HEK293 (cell line): ENCODE measurements at regions not wholly inside any gene's neighbourhood (a gene's known extent, or its start where the extent isn't known, plus 50 kb on each side); places are given as distances from the start of the nearest gene placed in this dataset.

ENCODE experiments used
- GFI1B ChIP-seq: fragments of 450-650 bp; formaldehyde crosslinking; IDR thresholded peaks from 2 replicates; pipeline ENCODE4 v1.5.1; 2016; ENCODE audit warnings: missing biosample characterization, missing genetic modification characterization
- GLIS1 ChIP-seq: fragments of 450-650 bp; formaldehyde crosslinking; IDR thresholded peaks from 2 replicates; pipeline ENCODE4 v1.5.1; 2016; ENCODE audit warnings: missing biosample characterization, missing genetic modification characterization
- HOXA7 ChIP-seq: sonication (generic); formaldehyde crosslinking; IDR thresholded peaks from 2 replicates; pipeline ENCODE4 v1.8.1; 2022; ENCODE audit warnings: missing genetic modification reagents, borderline replicate concordance
- SP3 ChIP-seq: fragments of 450-650 bp; formaldehyde crosslinking; IDR thresholded peaks from 2 replicates; pipeline ENCODE4 v1.5.1; 2016; ENCODE audit warnings: missing biosample characterization, missing genetic modification characterization
- ZEB2 ChIP-seq: fragments of 450-650 bp; formaldehyde crosslinking; IDR thresholded peaks from 2 replicates; pipeline ENCODE4 v1.5.1; 2016; ENCODE audit warnings: missing biosample characterization, missing genetic modification characterization
- ZNF138 ChIP-seq: fragments of 450-650 bp; formaldehyde crosslinking; IDR thresholded peaks from 2 replicates; pipeline ENCODE4 v1.5.1; 2016; ENCODE audit warnings: missing biosample characterization, missing genetic modification characterization, borderline replicate concordance
- ZNF16 ChIP-seq: fragments of 450-650 bp; formaldehyde crosslinking; IDR thresholded peaks from 2 replicates; pipeline ENCODE4 v1.5.1; 2016; ENCODE audit warnings: low read depth, missing biosample characterization, missing genetic modification characterization
- ZNF184 ChIP-seq: fragments of 450-650 bp; IDR thresholded peaks from 2 replicates; pipeline ENCODE4 v1.5.1; 2018; ENCODE audit warnings: missing biosample characterization, mild to moderate bottlenecking, missing genetic modification characterization
- ZNF292 ChIP-seq: fragments of 450-650 bp; formaldehyde crosslinking; IDR thresholded peaks from 2 replicates; pipeline ENCODE4 v1.5.1; 2016; ENCODE audit warnings: low read depth, missing biosample characterization, missing genetic modification characterization, borderline replicate concordance
- ZNF416 ChIP-seq: fragments of 450-650 bp; formaldehyde crosslinking; IDR thresholded peaks from 2 replicates; pipeline ENCODE4 v1.5.1; 2016; ENCODE audit warnings: missing biosample characterization, missing genetic modification characterization
- ZNF426 ChIP-seq: fragments of 450-650 bp; formaldehyde crosslinking; IDR thresholded peaks from 2 replicates; pipeline ENCODE4 v1.5.1; 2017; ENCODE audit warnings: missing biosample characterization, missing genetic modification characterization, mild to moderate bottlenecking, inconsistent platforms, moderate library complexity
- ZNF473 ChIP-seq: fragments of 450-650 bp; formaldehyde crosslinking; IDR thresholded peaks from 2 replicates; pipeline ENCODE4 v1.5.1; 2017; ENCODE audit warnings: missing biosample characterization, missing genetic modification characterization
- ZNF48 ChIP-seq: fragments of 450-650 bp; formaldehyde crosslinking; IDR thresholded peaks from 2 replicates; pipeline ENCODE4 v1.5.1; 2016; ENCODE audit warnings: missing biosample characterization, missing genetic modification characterization
- ZNF514 ChIP-seq: fragments of 450-650 bp; formaldehyde crosslinking; IDR thresholded peaks from 2 replicates; pipeline ENCODE4 v1.5.1; 2016; ENCODE audit warnings: missing biosample characterization, missing genetic modification characterization
- ZNF555 ChIP-seq: fragments of 450-650 bp; formaldehyde crosslinking; conservative IDR thresholded peaks from 2 replicates; pipeline ENCODE4 v1.5.1; 2017; ENCODE audit warnings: missing biosample characterization, mild to moderate bottlenecking, missing genetic modification characterization, inconsistent platforms
- ZNF558 ChIP-seq: fragments of 450-650 bp; formaldehyde crosslinking; IDR thresholded peaks from 2 replicates; pipeline ENCODE4 v1.5.1; 2016; ENCODE audit warnings: missing biosample characterization, missing genetic modification characterization
- ZNF654 ChIP-seq: fragments of 450-650 bp; formaldehyde crosslinking; IDR thresholded peaks from 2 replicates; pipeline ENCODE4 v1.5.1; 2016; ENCODE audit warnings: low read depth, missing biosample characterization, missing genetic modification characterization
- ZNF776 ChIP-seq: fragments of 450-650 bp; formaldehyde crosslinking; IDR thresholded peaks from 2 replicates; pipeline ENCODE4 v1.5.0; 2017; ENCODE audit warnings: missing biosample characterization, missing genetic modification characterization, borderline replicate concordance
- ZNF791 ChIP-seq: fragments of 450-650 bp; formaldehyde crosslinking; IDR thresholded peaks from 2 replicates; pipeline ENCODE4 v1.5.1; 2016; ENCODE audit warnings: missing biosample characterization, missing genetic modification characterization
- ZSCAN16 ChIP-seq: fragments of 450-650 bp; formaldehyde crosslinking; IDR thresholded peaks from 2 replicates; pipeline ENCODE4 v1.5.1; 2016; ENCODE audit warnings: missing biosample characterization, missing genetic modification characterization
- TF ChIP-seq, protein P1 (sequence below): fragments of 450-650 bp; formaldehyde crosslinking; IDR thresholded peaks from 2 replicates; pipeline ENCODE4 v1.5.1; 2016; ENCODE audit warnings: missing biosample characterization, missing genetic modification characterization, borderline replicate concordance
- TF ChIP-seq, protein P2 (sequence below): fragments of 450-650 bp; formaldehyde crosslinking; IDR thresholded peaks from 2 replicates; pipeline ENCODE4 v1.5.1; 2017; ENCODE audit warnings: missing biosample characterization, missing genetic modification characterization
- TF ChIP-seq, protein P3 (sequence below): fragments of 450-650 bp; IDR thresholded peaks from 2 replicates; pipeline ENCODE4 v1.5.1; 2018; ENCODE audit warnings: missing biosample characterization, missing genetic modification characterization

DNA sequence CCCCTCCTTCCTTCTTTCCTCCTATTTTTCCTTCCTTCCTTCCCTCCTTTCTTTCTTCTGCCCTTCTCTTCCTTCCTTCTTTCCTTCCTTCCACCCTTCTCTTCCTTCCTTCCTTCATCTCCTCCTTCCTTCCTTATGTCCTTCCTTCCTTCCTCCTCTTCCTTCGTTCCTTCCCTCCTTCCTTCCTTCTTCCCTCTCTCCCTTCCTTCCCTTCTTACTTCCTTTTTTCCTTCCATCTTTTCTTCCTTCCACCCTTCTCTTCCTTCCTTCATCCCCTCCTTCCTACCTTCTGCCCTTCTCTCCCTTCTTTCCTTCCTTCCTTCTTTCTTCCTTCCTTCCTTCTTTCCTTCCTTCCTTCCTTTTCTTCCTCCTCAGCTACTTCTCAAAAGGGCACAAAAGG, 287.3 kb upstream of the ZNF507 start (continued):
- TF ChIP-seq SP3 (tag by site-specific recombination) (no peak), ZNF654 (tag by site-specific recombination) (no peak), ZNF138 (tag by site-specific recombination) (no peak), ZNF558 (tag by site-specific recombination) (no peak), GFI1B (tag by site-specific recombination) (no peak), ZNF473 (peak; percentile 94), GLIS1 (no peak), ZNF426 (tag by site-specific recombination) (no peak), ZNF16 (tag by site-specific recombination) (no peak), ZNF184 (tag by site-specific recombination) (no peak), ZEB2 (no peak), ZNF776 (tag by site-specific recombination) (peak; percentile 69; the same call in 1 of the 2 replicates), ZNF48 (tag by site-specific recombination) (no peak), ZNF555 (no peak), HOXA7 (CRISPR knock-in tag) (no peak), ZSCAN16 (tag by site-specific recombination) (no peak), ZNF791 (peak; percentile 80; the same call in 1 of the 2 replicates), ZNF514 (tag by site-specific recombination) (no peak), ZNF292 (tag by site-specific recombination) (no peak), ZNF416 (tag by site-specific recombination) (no peak)
- TF ChIP-seq, protein P1, sequence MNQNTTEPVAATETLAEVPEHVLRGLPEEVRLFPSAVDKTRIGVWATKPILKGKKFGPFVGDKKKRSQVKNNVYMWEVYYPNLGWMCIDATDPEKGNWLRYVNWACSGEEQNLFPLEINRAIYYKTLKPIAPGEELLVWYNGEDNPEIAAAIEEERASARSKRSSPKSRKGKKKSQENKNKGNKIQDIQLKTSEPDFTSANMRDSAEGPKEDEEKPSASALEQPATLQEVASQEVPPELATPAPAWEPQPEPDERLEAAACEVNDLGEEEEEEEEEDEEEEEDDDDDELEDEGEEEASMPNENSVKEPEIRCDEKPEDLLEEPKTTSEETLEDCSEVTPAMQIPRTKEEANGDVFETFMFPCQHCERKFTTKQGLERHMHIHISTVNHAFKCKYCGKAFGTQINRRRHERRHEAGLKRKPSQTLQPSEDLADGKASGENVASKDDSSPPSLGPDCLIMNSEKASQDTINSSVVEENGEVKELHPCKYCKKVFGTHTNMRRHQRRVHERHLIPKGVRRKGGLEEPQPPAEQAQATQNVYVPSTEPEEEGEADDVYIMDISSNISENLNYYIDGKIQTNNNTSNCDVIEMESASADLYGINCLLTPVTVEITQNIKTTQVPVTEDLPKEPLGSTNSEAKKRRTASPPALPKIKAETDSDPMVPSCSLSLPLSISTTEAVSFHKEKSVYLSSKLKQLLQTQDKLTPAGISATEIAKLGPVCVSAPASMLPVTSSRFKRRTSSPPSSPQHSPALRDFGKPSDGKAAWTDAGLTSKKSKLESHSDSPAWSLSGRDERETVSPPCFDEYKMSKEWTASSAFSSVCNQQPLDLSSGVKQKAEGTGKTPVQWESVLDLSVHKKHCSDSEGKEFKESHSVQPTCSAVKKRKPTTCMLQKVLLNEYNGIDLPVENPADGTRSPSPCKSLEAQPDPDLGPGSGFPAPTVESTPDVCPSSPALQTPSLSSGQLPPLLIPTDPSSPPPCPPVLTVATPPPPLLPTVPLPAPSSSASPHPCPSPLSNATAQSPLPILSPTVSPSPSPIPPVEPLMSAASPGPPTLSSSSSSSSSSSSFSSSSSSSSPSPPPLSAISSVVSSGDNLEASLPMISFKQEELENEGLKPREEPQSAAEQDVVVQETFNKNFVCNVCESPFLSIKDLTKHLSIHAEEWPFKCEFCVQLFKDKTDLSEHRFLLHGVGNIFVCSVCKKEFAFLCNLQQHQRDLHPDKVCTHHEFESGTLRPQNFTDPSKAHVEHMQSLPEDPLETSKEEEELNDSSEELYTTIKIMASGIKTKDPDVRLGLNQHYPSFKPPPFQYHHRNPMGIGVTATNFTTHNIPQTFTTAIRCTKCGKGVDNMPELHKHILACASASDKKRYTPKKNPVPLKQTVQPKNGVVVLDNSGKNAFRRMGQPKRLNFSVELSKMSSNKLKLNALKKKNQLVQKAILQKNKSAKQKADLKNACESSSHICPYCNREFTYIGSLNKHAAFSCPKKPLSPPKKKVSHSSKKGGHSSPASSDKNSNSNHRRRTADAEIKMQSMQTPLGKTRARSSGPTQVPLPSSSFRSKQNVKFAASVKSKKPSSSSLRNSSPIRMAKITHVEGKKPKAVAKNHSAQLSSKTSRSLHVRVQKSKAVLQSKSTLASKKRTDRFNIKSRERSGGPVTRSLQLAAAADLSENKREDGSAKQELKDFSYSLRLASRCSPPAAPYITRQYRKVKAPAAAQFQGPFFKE = 0 out of 2 replicates have a peak, but pooled peaks have one; percentile 19
- TF ChIP-seq, protein P2, sequence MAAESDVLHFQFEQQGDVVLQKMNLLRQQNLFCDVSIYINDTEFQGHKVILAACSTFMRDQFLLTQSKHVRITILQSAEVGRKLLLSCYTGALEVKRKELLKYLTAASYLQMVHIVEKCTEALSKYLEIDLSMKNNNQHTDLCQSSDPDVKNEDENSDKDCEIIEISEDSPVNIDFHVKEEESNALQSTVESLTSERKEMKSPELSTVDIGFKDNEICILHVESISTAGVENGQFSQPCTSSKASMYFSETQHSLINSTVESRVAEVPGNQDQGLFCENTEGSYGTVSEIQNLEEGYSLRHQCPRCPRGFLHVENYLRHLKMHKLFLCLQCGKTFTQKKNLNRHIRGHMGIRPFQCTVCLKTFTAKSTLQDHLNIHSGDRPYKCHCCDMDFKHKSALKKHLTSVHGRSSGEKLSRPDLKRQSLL (tag by site-specific recombination) = no peak
- TF ChIP-seq, protein P3, sequence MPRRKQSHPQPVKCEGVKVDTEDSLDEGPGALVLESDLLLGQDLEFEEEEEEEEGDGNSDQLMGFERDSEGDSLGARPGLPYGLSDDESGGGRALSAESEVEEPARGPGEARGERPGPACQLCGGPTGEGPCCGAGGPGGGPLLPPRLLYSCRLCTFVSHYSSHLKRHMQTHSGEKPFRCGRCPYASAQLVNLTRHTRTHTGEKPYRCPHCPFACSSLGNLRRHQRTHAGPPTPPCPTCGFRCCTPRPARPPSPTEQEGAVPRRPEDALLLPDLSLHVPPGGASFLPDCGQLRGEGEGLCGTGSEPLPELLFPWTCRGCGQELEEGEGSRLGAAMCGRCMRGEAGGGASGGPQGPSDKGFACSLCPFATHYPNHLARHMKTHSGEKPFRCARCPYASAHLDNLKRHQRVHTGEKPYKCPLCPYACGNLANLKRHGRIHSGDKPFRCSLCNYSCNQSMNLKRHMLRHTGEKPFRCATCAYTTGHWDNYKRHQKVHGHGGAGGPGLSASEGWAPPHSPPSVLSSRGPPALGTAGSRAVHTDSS (tag by site-specific recombination) = no peak
